Coronary artery (tissue), 2 donors: ENCODE measurements at regions not wholly inside any gene's neighbourhood (a gene's known extent, or its start where the extent isn't known, plus 50 kb on each side); places are given as distances from the start of the nearest gene placed in this dataset.

Source experiments
- DNase-seq: peaks from one replicate; pipeline ENCODE4 v3.0.0-alpha.2; 2017; ENCODE audit warnings: low spot score
- H3K27ac ChIP-seq, 2 donors: fragments of 200-600 bp; sonication (generic); one replicate each; pipeline ENCODE4 v1.5.1; 2016 to 2019
- H3K4me3 ChIP-seq: fragments of 200-600 bp; sonication (generic); 2 replicates; pipeline ENCODE4 v1.5.1; 2016; ENCODE audit warnings: mild to moderate bottlenecking, moderate library complexity
- CTCF ChIP-seq: fragments of 200-600 bp; sonication (generic); IDR thresholded peaks from one replicate; pipeline ENCODE4 v1.5.1; 2019; ENCODE audit warnings: antibody characterized with exemption

- H3K4me3 ChIP-seq, result no peak overlapping the region
- no peak overlapping the region for H3K27ac ChIP-seq
- DNase-seq, result no peak
- TF ChIP-seq CTCF, result no peak
Observed at GRCh38 chr2:7516484-7517063, 599.4 kb downstream of the RNF144A start.

- Histone ChIP-seq H3K4me3 (no peak overlapping the region), H3K27ac (no peak overlapping the region)
- DNase-seq, result no peak
- no peak for TF ChIP-seq CTCF
Observed at GRCh38 chr2:7517088-7517487, 599.9 kb downstream of the RNF144A start.

- Histone ChIP-seq H3K4me3 (no peak overlapping the region), H3K27ac (no peak overlapping the region)
- no peak for DNase-seq
- no peak for TF ChIP-seq CTCF
Observed at GRCh38 chr2:7517851-7518250, 600.6 kb downstream of the RNF144A start.

GRCh38 chr2:7523481-7524120 lies 606.4 kb downstream of the RNF144A start:
- no peak for TF ChIP-seq CTCF
- Histone ChIP-seq H3K4me3 (no peak overlapping the region), H3K27ac (no peak overlapping the region)
- DNase-seq, result no peak

GRCh38 chr2:7524195-7524594 lies 607.0 kb downstream of the RNF144A start:
- no peak for DNase-seq
- no peak overlapping the region for H3K4me3 ChIP-seq
- no peak overlapping the region for H3K27ac ChIP-seq
- TF ChIP-seq CTCF, result no peak

GRCh38 chr2:7525746-7526145 lies 608.5 kb downstream of the RNF144A start:
- DNase-seq, result no peak
- no peak overlapping the region for H3K27ac ChIP-seq
- no peak overlapping the region for H3K4me3 ChIP-seq
- TF ChIP-seq CTCF, result no peak

GRCh38 chr2:7527165-7527722 lies 610.0 kb downstream of the RNF144A start:
- DNase-seq, result no peak
- no peak overlapping the region for H3K27ac ChIP-seq
- no peak for TF ChIP-seq CTCF

More at GRCh38 chr2:7527165-7527722, 610.0 kb downstream of the RNF144A start:
- H3K4me3 ChIP-seq, result no peak overlapping the region
